ENCODE measurements at regions not wholly inside any gene's neighbourhood (a gene's known extent, or its start where the extent isn't known, plus 50 kb on each side); places are given as distances from the start of the nearest gene placed in this dataset.

- DNase-seq: no peak
Measured at GRCh38 chrX:109312757-109313156, 169.1 kb downstream of the GUCY2F start.

- no peak for DNase-seq
Measured at GRCh38 chrX:109310031-109310430, 171.9 kb downstream of the GUCY2F start.

GRCh38 chrX:109301177-109301576, 180.7 kb downstream of the GUCY2F start:
- DNase-seq: no peak

- no peak for DNase-seq
Measured at GRCh38 chrX:109300415-109300814, 181.5 kb downstream of the GUCY2F start.

- no peak for DNase-seq
Measured at GRCh38 chrX:109299091-109299490, 182.8 kb downstream of the GUCY2F start.

- DNase-seq: no peak
Measured at GRCh38 chrX:109294097-109294814, 187.6 kb downstream of the GUCY2F start.

GRCh38 chrX:109283870-109284269, 198.0 kb downstream of the GUCY2F start:
- no peak for DNase-seq

- no peak for DNase-seq
Measured at GRCh38 chrX:109281483-109282275, 200.2 kb downstream of the GUCY2F start.

GRCh38 chrX:109274806-109275205, 207.1 kb downstream of the GUCY2F start:
- DNase-seq: no peak

- peak; percentile 14 for DNase-seq
Measured at GRCh38 chrX:109270580-109271484, 211.1 kb downstream of the GUCY2F start.

- peak; percentile 31 for DNase-seq
Measured at GRCh38 chrX:109268340-109268739, 213.5 kb downstream of the GUCY2F start.

GRCh38 chrX:109266034-109266433, 215.9 kb downstream of the GUCY2F start:
- DNase-seq: no peak

GRCh38 chrX:109264878-109265277, 217.0 kb downstream of the GUCY2F start:
- no peak for DNase-seq

GRCh38 chrX:109261279-109261678, 220.6 kb downstream of the GUCY2F start:
- no peak for DNase-seq

- DNase-seq: no peak
Measured at GRCh38 chrX:109252789-109253188, 229.1 kb downstream of the GUCY2F start.

GRCh38 chrX:109218761-109219160, 263.1 kb downstream of the GUCY2F start:
- no peak for DNase-seq

- DNase-seq: no peak
Measured at GRCh38 chrX:109199726-109200125, 282.2 kb downstream of the GUCY2F start.

- no peak for DNase-seq
Measured at GRCh38 chrX:109190542-109190941, 291.3 kb downstream of the GUCY2F start.

GRCh38 chrX:109187473-109188168, 294.3 kb downstream of the GUCY2F start:
- DNase-seq: peak; percentile 3

- DNase-seq: no peak
Measured at GRCh38 chrX:109186939-109187338, 294.9 kb downstream of the GUCY2F start.

- no peak for DNase-seq
Measured at GRCh38 chrX:109184506-109185139, 297.3 kb downstream of the GUCY2F start.

GRCh38 chrX:109172091-109172602, 309.7 kb downstream of the GUCY2F start:
- DNase-seq: no peak

All from DMS53 (cell line).